Endothelial cell of umbilical vein (primary cell): ENCODE measurements at regions not wholly inside any gene's neighbourhood (a gene's known extent, or its start where the extent isn't known, plus 50 kb on each side); places are given as distances from the start of the nearest gene placed in this dataset.

Experiments used
- EZH2 ChIP-seq: IDR thresholded peaks from 2 replicates; pipeline ENCODE4 v1.6.1; 2012; ENCODE audit warnings: borderline replicate concordance, low read depth, mild to moderate bottlenecking, moderate library complexity, low read length, inconsistent platforms; ENCODE audit not compliant: severe bottlenecking
- FOS ChIP-seq: IDR thresholded peaks from 2 replicates; pipeline ENCODE4 v1.6.1; 2011; ENCODE audit warnings: mild to moderate bottlenecking, low read length, moderate library complexity, borderline replicate concordance; ENCODE audit not compliant: insufficient read depth
- GATA2 ChIP-seq: IDR thresholded peaks from 2 replicates; pipeline ENCODE4 v1.7.0; 2011; ENCODE audit warnings: low read depth, mild to moderate bottlenecking, moderate library complexity, mixed read lengths, low read length; ENCODE audit not compliant: insufficient read length, insufficient read depth
- JUN ChIP-seq: IDR thresholded peaks from 2 replicates; pipeline ENCODE4 v1.6.1; 2011; ENCODE audit warnings: borderline replicate concordance, low read depth; ENCODE audit not compliant: insufficient read length, insufficient read depth
- POLR2A ChIP-seq: IDR thresholded peaks from 2 replicates; pipeline ENCODE4 v1.6.1; 2012; ENCODE audit warnings: low read depth, mild to moderate bottlenecking, control low read depth, low read length
- POLR2AphosphoS5 ChIP-seq: IDR thresholded peaks from 2 replicates; pipeline ENCODE4 v1.6.1; 2012; ENCODE audit warnings: low read depth, mild to moderate bottlenecking, control low read depth, low read length, moderate library complexity; ENCODE audit not compliant: insufficient read depth
- TF ChIP-seq, protein P1 (sequence below), 2 donors: IDR thresholded peaks; 1 replicate in 1 of 2; 2 replicates in 1 of 2; pipeline ENCODE4 v1.5.1; 2011; ENCODE audit warnings: low read length in 2 of 2, mild to moderate bottlenecking in 2 of 2, moderate library complexity in 2 of 2, control low read depth in 1 of 2, inconsistent platforms in 1 of 2, low read depth in 1 of 2; ENCODE audit not compliant: insufficient read depth in 1 of 2; ENCODE audit errors: extremely low read depth in 1 of 2

DNA sequence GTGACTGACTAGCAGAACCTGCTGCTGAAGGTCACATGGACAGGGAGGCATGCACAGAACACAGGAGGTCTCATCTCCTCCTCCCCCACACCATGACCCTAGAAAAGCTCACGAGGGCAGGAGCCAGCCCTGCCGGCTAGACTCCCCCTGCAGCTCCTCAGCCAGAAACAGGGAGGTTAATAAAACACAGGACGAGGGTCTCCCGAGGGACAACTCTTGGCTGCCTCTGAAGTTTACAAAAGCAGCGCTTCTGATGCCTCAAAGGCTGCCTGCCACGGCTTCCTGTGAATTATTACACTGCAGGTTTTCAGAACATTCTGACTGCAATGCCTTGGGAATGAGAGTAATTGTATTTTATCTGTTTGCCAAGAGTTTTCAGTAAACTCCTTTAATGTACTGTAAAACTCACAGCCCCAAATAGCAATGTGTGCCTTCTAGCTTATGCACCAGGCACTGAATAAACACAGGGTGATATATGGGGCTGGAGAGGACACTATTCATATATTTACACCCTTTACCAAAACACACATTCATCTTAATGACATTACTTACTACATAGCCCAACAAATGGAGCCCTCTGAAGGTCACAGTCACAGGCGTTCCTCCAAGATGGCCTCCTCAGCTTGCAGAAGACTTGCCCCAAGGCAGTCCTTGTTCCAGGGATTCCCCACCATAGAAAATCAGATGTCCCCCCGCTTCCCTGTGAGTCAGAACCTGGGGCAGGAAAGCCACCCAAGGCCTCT lies 83.7 kb downstream of the C5orf15 start:
- TF ChIP-seq, protein P1, sequence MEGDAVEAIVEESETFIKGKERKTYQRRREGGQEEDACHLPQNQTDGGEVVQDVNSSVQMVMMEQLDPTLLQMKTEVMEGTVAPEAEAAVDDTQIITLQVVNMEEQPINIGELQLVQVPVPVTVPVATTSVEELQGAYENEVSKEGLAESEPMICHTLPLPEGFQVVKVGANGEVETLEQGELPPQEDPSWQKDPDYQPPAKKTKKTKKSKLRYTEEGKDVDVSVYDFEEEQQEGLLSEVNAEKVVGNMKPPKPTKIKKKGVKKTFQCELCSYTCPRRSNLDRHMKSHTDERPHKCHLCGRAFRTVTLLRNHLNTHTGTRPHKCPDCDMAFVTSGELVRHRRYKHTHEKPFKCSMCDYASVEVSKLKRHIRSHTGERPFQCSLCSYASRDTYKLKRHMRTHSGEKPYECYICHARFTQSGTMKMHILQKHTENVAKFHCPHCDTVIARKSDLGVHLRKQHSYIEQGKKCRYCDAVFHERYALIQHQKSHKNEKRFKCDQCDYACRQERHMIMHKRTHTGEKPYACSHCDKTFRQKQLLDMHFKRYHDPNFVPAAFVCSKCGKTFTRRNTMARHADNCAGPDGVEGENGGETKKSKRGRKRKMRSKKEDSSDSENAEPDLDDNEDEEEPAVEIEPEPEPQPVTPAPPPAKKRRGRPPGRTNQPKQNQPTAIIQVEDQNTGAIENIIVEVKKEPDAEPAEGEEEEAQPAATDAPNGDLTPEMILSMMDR (IDR thresholded peaks at IDR 0.05; ENCODE audit: extremely low read depth in 1 of 2, insufficient read depth in 1 of 2, low read depth in 1 of 2, low read length in 2 of 2) = no peak
- TF ChIP-seq POLR2A (no peak), EZH2 (no peak), FOS (no peak), POLR2AphosphoS5 (no peak), GATA2 (no peak), JUN (no peak)
